Right lobe of liver (tissue), 6 donors: ENCODE measurements at regions not wholly inside any gene's neighbourhood (a gene's known extent, or its start where the extent isn't known, plus 50 kb on each side); places are given as distances from the start of the nearest gene placed in this dataset.

ENCODE experiments used
- ATAC-seq, 4 donors: fragments of 200-7000 bp; cut with Tn5 transposase; one replicate each; pipeline ENCODE4 v1.9.1; 2020; ENCODE audit warnings: mild to moderate bottlenecking in 4 of 4, moderate library complexity in 4 of 4
- DNase-seq, 3 donors: peaks; one replicate each; pipeline ENCODE4 v3.0.0-alpha.2; 2020
- H3K27ac ChIP-seq, 3 donors: fragments of 200-600 bp; one replicate each; pipeline ENCODE4 v1.8.0; 2022
- H3K27me3 ChIP-seq, 2 donors: fragments of 200-600 bp; one replicate each; pipeline ENCODE4 v1.8.0; 2022
- H3K36me3 ChIP-seq, 4 donors: fragments of 200-600 bp; sonication (generic) in 1 of 4; one replicate each; pipeline versions ENCODE4 v1.5.1 to v1.8.0; 2017 to 2022; ENCODE audit warnings: control low read depth in 1 of 4
- H3K4me1 ChIP-seq, 4 donors: fragments of 200-600 bp; sonication (generic) in 1 of 4; one replicate each; pipeline versions ENCODE4 v1.5.1 to v1.8.0; 2017 to 2022; ENCODE audit warnings: control low read depth in 1 of 4
- H3K4me3 ChIP-seq, 3 donors: fragments of 200-600 bp; one replicate each; pipeline ENCODE4 v1.8.0; 2022
- H3K9me3 ChIP-seq, 4 donors: fragments of 200-600 bp; sonication (generic) in 1 of 4; one replicate each; pipeline versions ENCODE4 v1.5.1 to v1.8.0; 2017 to 2022; ENCODE audit warnings: control low read depth in 1 of 4
- POLR2A ChIP-seq: fragments of 450-650 bp; IDR thresholded peaks from one replicate; pipeline ENCODE4 v1.6.1; 2017; ENCODE audit warnings: antibody characterized with exemption, mild to moderate bottlenecking
- WGBS: methylation state at CpG from one replicate; pipeline ENCODE4 v1.1.6; 2018; ENCODE audit warnings: low coverage, low lambda C conversion rate; ENCODE audit not compliant: insufficient coverage; ENCODE audit errors: missing lambda C conversion rate; 5-methylcytosine and 5-hydroxymethylcytosine counted together
- intact Hi-C, 2 donors: fragments of 100-400 bp; cut with DNase I; formaldehyde crosslinking; loops; one replicate each; pipeline versions ENCODE4 v1.11.2 to v1.14.1; 2022
- TF ChIP-seq, protein P1 (sequence below), 4 donors: fragments of 200-600 bp in 3 of 4; fragments of 450-650 bp in 1 of 4; IDR thresholded peaks; one replicate each; pipeline versions ENCODE4 v1.5.1 to v1.8.0; 2016 to 2022; ENCODE audit warnings: antibody characterized with exemption in 4 of 4, mild to moderate bottlenecking in 2 of 4
- donor health status: DM: no; HTN: yes; CAD: no.
- donor health status: DM: no; HTN: no; CAD: no.
- donor health status: DM: no; HTN: no; CAD: no.
- donor health status: DM: no; HTN: yes; CAD: no.
- donor health status: DM: no; HTN: yes; CAD: no.

DNA sequence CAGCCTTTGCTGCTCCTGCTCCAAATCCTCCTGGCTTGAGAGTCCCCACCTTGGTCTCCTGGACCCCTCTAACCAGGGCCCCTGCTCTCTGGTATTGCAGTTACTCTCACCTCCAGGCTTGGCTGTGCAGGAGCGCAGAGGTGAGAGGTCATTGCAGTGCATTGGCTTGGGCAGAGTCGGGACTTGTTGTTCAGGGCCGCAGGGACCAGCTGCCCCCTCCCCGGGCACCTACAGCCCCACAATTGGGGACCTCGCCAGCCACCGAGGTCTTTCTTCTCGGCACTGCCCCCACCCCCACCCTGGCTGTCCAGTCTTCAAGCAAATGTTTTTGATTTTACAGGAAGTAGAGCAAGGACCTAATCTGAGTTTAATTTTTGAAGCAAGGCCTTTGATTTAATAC lies 65.5 kb upstream of the FGF3 start:
- DNase-seq (no peak), ATAC-seq (no peak)
- Histone ChIP-seq H3K27me3 (no peaks in the 10 kb centered on the region), H3K4me1 (no peaks in the 10 kb centered on the region), H3K4me3 (no peak overlapping the region), H3K36me3 (no peaks in the 10 kb centered on the region), H3K27ac (no peak overlapping the region), H3K9me3 (no peaks in the 10 kb centered on the region)
- intact Hi-C loops = loop anchor here (5.0 to 10.0 kb wide), 3 partner anchors 160 to 197 kb away; no protein-coding TSS in a partner anchor
- TF ChIP-seq, protein P1, sequence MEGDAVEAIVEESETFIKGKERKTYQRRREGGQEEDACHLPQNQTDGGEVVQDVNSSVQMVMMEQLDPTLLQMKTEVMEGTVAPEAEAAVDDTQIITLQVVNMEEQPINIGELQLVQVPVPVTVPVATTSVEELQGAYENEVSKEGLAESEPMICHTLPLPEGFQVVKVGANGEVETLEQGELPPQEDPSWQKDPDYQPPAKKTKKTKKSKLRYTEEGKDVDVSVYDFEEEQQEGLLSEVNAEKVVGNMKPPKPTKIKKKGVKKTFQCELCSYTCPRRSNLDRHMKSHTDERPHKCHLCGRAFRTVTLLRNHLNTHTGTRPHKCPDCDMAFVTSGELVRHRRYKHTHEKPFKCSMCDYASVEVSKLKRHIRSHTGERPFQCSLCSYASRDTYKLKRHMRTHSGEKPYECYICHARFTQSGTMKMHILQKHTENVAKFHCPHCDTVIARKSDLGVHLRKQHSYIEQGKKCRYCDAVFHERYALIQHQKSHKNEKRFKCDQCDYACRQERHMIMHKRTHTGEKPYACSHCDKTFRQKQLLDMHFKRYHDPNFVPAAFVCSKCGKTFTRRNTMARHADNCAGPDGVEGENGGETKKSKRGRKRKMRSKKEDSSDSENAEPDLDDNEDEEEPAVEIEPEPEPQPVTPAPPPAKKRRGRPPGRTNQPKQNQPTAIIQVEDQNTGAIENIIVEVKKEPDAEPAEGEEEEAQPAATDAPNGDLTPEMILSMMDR (IDR thresholded peaks at IDR 0.05) = no peak
- no peak for TF ChIP-seq POLR2A
- no CpG with 5 or more reads among the region's 7 CpGs for WGBS

DNA sequence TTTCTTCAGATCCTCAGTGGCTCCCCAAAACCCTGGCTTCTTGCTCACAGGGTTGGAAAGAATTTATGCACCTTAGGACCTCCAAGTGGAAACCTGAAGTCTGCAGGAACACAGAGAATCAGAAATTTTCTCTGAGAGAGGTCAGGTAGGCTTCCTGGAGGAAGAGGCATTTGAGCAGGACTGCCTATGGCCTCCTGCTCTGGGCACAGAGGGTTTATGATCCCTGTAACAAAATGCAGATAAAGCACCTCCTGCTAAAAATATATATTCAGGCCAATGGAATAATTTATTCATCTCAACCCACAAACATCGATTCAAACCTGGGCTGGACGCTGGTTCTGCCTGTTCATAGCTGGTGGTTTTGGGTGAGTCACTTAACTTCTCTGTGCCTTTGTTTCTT lies 68.1 kb upstream of the FGF3 start:
- H3K4me3 ChIP-seq = no peak overlapping the region
- no peaks in the 10 kb centered on the region for H3K27me3 ChIP-seq
- H3K4me1 ChIP-seq = peaks cover 0 to 20% (median 12%) of the 10 kb centered on the region in 4 donors
- ATAC-seq (no peak), DNase-seq (no peak)
- intact Hi-C loops = loop anchor here (5.0 to 10.0 kb wide), 3 partner anchors 163 to 200 kb away; no protein-coding TSS in a partner anchor
- no peaks in the 10 kb centered on the region for H3K9me3 ChIP-seq
- 87% methylated on average over 2 of the region's 2 CpGs for WGBS
- H3K27ac ChIP-seq = no peak overlapping the region
- TF ChIP-seq, protein P1 (IDR thresholded peaks at IDR 0.05) = no peak
- TF ChIP-seq POLR2A = no peak
- H3K36me3 ChIP-seq = no peaks in the 10 kb centered on the region

DNA sequence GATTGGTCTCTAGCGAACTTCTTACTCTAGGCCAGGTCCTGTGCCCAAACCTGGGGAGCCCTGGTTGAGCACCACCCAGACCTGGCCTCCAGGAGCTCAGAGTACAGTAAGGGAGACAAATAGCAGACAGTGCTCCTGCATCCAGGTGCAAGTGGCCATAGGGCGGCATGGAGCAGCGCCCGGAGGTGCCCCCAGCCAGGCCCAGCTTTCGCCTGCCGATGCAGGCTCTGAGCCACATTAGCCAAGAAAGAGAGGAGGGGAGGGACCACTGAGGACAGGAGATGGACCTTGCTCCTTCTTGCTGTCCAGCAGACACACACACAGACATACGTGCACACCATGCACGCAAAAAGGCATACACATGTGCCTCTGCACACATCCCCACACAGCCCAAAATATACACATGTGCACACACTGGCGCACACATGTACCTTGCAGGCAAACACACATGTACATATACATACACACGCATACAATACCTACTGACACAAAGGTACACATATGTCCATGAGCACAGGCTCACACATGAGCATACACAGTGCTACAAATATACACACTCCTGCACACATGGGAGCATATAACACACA lies 68.7 kb upstream of the FGF3 start:
- H3K9me3 ChIP-seq = no peaks in the 10 kb centered on the region
- no peak for TF ChIP-seq POLR2A
- TF ChIP-seq, protein P1 (IDR thresholded peaks at IDR 0.05) = no peak
- peaks cover 0 to 26% (median 12%) of the 10 kb centered on the region in 4 donors for H3K4me1 ChIP-seq
- ATAC-seq (no peak), DNase-seq (no peak)
- H3K27me3 ChIP-seq = no peaks in the 10 kb centered on the region
- no peak overlapping the region for H3K4me3 ChIP-seq
- intact Hi-C loops = loop anchor here (5.0 to 10.0 kb wide), 3 partner anchors 163 to 201 kb away; no protein-coding TSS in a partner anchor
- no peaks in the 10 kb centered on the region for H3K36me3 ChIP-seq
- 71% methylated on average over 4 of the region's 10 CpGs for WGBS
- no peak overlapping the region for H3K27ac ChIP-seq

- WGBS = 23% methylated on average over 8 of the region's 13 CpGs
- no peak overlapping the region for H3K4me3 ChIP-seq
- DNase-seq = peak; percentile 61 to 78 (median 73)
- intact Hi-C loops = loop anchor here (5.0 to 10.0 kb wide), 3 partner anchors 164 to 201 kb away; no protein-coding TSS in a partner anchor
- peaks cover 0 to 30% (median 12%) of the 10 kb centered on the region in 4 donors for H3K4me1 ChIP-seq
- H3K27me3 ChIP-seq = no peaks in the 10 kb centered on the region
- peak; percentile 27 to 50 (median 48) for ATAC-seq
- TF ChIP-seq POLR2A = no peak
- TF ChIP-seq, protein P1 (IDR thresholded peaks at IDR 0.05) = peak; percentile 80 to 96 (median 93)
- H3K27ac ChIP-seq = no peak overlapping the region
- no peaks in the 10 kb centered on the region for H3K9me3 ChIP-seq
- no peaks in the 10 kb centered on the region for H3K36me3 ChIP-seq
These were observed 69.4 kb upstream of the FGF3 start for GRCh38 chr11:69888483-69889181.
